HFFc6 (cell line): ENCODE measurements at regions not wholly inside any gene's neighbourhood (a gene's known extent, or its start where the extent isn't known, plus 50 kb on each side); places are given as distances from the start of the nearest gene placed in this dataset.

Experiments used
- DNase-seq: peaks from one replicate; pipeline ENCODE4 v3.0.0-alpha.2; 2018
- H3K27ac Mint-ChIP-seq: 2 replicates; pipeline ENCODE4 v1.8.0; 2020; ENCODE audit warnings: mild to moderate bottlenecking, mixed read lengths
- H3K27me3 Mint-ChIP-seq: 2 replicates; pipeline ENCODE4 v1.8.0; 2021; ENCODE audit warnings: mild to moderate bottlenecking, moderate library complexity, mixed read lengths; ENCODE audit not compliant: insufficient read depth
- H3K36me3 Mint-ChIP-seq: 2 replicates; pipeline ENCODE4 v1.8.0; 2021; ENCODE audit warnings: low read depth, mixed read lengths
- H3K4me1 Mint-ChIP-seq: 2 replicates; pipeline ENCODE4 v1.8.0; 2020; ENCODE audit warnings: low read depth, mixed read lengths
- H3K4me3 Mint-ChIP-seq: 2 replicates; pipeline ENCODE4 v1.8.0; 2020; ENCODE audit warnings: mild to moderate bottlenecking, moderate library complexity, mixed read lengths
- H3K9me3 Mint-ChIP-seq: 2 replicates; pipeline ENCODE4 v1.8.0; 2020; ENCODE audit warnings: mild to moderate bottlenecking, mixed read lengths
- TF ChIP-seq, protein P1 (sequence below): fragments of 200-600 bp; sonication (generic); IDR thresholded peaks from 2 replicates; pipeline ENCODE4 v1.5.0; 2021; ENCODE audit warnings: antibody characterized with exemption, mild to moderate bottlenecking

DNA sequence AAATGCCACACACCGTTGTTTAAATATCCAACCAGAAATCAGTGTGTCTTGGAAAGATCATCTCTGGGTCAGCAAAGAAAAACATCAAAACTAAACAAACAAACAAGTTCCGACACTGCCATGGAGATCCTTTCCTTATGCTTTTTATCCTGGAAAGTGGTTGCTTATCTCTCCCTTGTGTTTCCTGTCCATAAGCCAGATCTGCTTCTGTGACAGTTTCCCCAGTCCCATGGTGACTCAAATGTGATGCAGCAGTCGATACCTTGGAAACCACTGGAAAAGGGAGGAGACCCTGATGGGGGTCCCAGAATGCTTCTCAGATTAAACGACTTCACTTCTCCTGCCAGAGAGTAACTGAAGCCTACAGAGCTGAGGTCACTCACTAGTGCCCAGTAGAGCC is 94.7 kb downstream of the DMRTA2 start:
- Mint-ChIP-seq H3K36me3 (no peaks in the 10 kb centered on the region), H3K9me3 (peaks cover 5% of the 10 kb centered on the region; the same call in 1 of the 2 replicates), H3K4me1 (no peaks in the 10 kb centered on the region), H3K27me3 (peaks cover 8% of the 10 kb centered on the region; the same call in 1 of the 2 replicates), H3K4me3 (no peak overlapping the region), H3K27ac (no peak overlapping the region)
- TF ChIP-seq, protein P1, sequence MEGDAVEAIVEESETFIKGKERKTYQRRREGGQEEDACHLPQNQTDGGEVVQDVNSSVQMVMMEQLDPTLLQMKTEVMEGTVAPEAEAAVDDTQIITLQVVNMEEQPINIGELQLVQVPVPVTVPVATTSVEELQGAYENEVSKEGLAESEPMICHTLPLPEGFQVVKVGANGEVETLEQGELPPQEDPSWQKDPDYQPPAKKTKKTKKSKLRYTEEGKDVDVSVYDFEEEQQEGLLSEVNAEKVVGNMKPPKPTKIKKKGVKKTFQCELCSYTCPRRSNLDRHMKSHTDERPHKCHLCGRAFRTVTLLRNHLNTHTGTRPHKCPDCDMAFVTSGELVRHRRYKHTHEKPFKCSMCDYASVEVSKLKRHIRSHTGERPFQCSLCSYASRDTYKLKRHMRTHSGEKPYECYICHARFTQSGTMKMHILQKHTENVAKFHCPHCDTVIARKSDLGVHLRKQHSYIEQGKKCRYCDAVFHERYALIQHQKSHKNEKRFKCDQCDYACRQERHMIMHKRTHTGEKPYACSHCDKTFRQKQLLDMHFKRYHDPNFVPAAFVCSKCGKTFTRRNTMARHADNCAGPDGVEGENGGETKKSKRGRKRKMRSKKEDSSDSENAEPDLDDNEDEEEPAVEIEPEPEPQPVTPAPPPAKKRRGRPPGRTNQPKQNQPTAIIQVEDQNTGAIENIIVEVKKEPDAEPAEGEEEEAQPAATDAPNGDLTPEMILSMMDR: no peak
- no peak for DNase-seq

- peaks cover 4% of the 10 kb centered on the region; the same call in 1 of the 2 replicates for H3K27me3 Mint-ChIP-seq
These were observed 97.2 kb downstream of the DMRTA2 start for GRCh38 chr1:50326026-50326425.

DNA sequence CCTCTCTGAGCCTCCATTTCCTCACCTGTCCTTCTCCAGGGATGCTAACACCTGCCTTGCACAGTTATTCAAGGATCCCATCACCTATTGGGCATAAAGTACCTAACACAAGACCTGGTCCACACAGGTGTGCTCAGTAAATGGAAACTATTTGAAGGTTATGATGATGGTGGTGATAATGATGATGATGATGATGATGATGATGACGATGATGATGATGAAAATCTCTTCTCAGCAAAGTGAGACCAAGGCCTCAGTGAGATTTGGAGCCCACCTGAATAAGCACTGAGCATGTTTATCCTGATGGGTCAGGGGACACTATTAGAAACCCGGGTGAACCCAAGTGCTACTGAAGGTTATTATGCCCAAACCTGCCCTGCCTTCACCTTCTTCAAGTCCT is 100.7 kb downstream of the DMRTA2 start:
- H3K27ac Mint-ChIP-seq: no peak overlapping the region
- peaks cover 6% of the 10 kb centered on the region; the same call in 1 of the 2 replicates for H3K9me3 Mint-ChIP-seq
- no peak for DNase-seq
- no peaks in the 10 kb centered on the region for H3K27me3 Mint-ChIP-seq
- no peaks in the 10 kb centered on the region for H3K4me1 Mint-ChIP-seq
- no peak overlapping the region for H3K4me3 Mint-ChIP-seq
- H3K36me3 Mint-ChIP-seq: no peaks in the 10 kb centered on the region
- TF ChIP-seq, protein P1: no peak

More at GRCh38 chr1:50326026-50326425, 97.2 kb downstream of the DMRTA2 start:
- Mint-ChIP-seq H3K36me3 (no peaks in the 10 kb centered on the region), H3K27ac (no peak overlapping the region), H3K4me3 (no peak overlapping the region), H3K4me1 (no peaks in the 10 kb centered on the region), H3K9me3 (peaks cover 6% of the 10 kb centered on the region; the same call in 1 of the 2 replicates)
- DNase-seq: no peak
- TF ChIP-seq, protein P1: no peak

DNA sequence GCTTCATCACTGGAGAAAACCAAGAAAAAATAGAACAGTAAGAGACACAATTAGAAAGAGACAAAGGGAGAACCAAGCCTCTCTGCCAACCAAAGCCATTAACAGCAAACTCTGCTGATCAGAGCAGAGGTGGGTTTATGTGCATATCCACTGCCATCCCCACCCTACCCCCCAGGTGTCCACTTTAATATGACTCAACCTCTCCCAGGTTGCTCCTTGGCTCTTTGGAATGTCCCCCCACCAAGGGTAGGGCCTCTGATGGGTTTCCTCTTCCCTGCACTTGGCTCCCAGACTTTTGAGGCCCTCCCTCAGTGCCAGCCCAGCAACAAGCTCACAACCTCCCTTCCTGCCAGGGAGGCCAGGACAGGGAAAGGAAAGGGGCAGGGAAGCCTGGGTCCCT is 104.8 kb downstream of the DMRTA2 start:
- TF ChIP-seq, protein P1: no peak
- Mint-ChIP-seq H3K4me1 (no peaks in the 10 kb centered on the region), H3K4me3 (no peak overlapping the region), H3K27ac (no peak overlapping the region), H3K27me3 (no peaks in the 10 kb centered on the region), H3K9me3 (peaks cover 3% of the 10 kb centered on the region), H3K36me3 (no peaks in the 10 kb centered on the region)
- no peak for DNase-seq

- H3K27ac Mint-ChIP-seq: no peak overlapping the region
- H3K27me3 Mint-ChIP-seq: no peaks in the 10 kb centered on the region; the same call in 1 of the 2 replicates
- no peaks in the 10 kb centered on the region for H3K4me1 Mint-ChIP-seq
- H3K9me3 Mint-ChIP-seq: peaks cover 28% of the 10 kb centered on the region
- TF ChIP-seq, protein P1: no peak
- no peaks in the 10 kb centered on the region for H3K36me3 Mint-ChIP-seq
- no peak for DNase-seq
- H3K4me3 Mint-ChIP-seq: no peak overlapping the region
These were observed 114.4 kb downstream of the DMRTA2 start for GRCh38 chr1:50308878-50309277.

- H3K4me1 Mint-ChIP-seq: no peaks in the 10 kb centered on the region
- H3K4me3 Mint-ChIP-seq: no peak overlapping the region
- DNase-seq: no peak
- peaks cover 19% of the 10 kb centered on the region for H3K9me3 Mint-ChIP-seq
- no peak overlapping the region for H3K27ac Mint-ChIP-seq
- H3K36me3 Mint-ChIP-seq: no peaks in the 10 kb centered on the region
- H3K27me3 Mint-ChIP-seq: no peaks in the 10 kb centered on the region; the same call in 1 of the 2 replicates
- TF ChIP-seq, protein P1: no peak
These were observed 117.4 kb downstream of the DMRTA2 start for GRCh38 chr1:50305808-50306207.
